Osteoblast (primary cell): ENCODE measurements at regions not wholly inside any gene's neighbourhood (a gene's known extent, or its start where the extent isn't known, plus 50 kb on each side); places are given as distances from the start of the nearest gene placed in this dataset.

Experiments used
- DNase-seq: peaks from one replicate; pipeline ENCODE4 v3.0.0; 2011; ENCODE audit warnings: low spot score, mixed read lengths; ENCODE audit not compliant: insufficient read length; ENCODE audit errors: missing footprints
- H2AFZ ChIP-seq: 2 replicates; pipeline ENCODE4 v1.6.0; 2011; ENCODE audit warnings: mild to moderate bottlenecking, low read length
- H3K27ac ChIP-seq: 2 replicates; pipeline ENCODE4 v1.5.1; 2011; ENCODE audit warnings: mild to moderate bottlenecking, low read depth, low read length, moderate library complexity
- H3K27me3 ChIP-seq: 2 replicates; pipeline ENCODE4 v1.6.0; 2012; ENCODE audit warnings: mild to moderate bottlenecking, control low read depth, inconsistent platforms, low read length, moderate library complexity; ENCODE audit not compliant: insufficient read depth
- H3K36me3 ChIP-seq: 2 replicates; pipeline ENCODE4 v1.5.1; 2011; ENCODE audit warnings: mild to moderate bottlenecking, low read length, control low read depth, moderate library complexity; ENCODE audit not compliant: insufficient read depth
- H3K4me1 ChIP-seq: 2 replicates; pipeline ENCODE4 v1.5.1; 2011; ENCODE audit warnings: mild to moderate bottlenecking, low read length, control low read depth, moderate library complexity; ENCODE audit not compliant: insufficient read depth
- H3K4me2 ChIP-seq: 2 replicates; pipeline ENCODE4 v1.6.0; 2011; ENCODE audit warnings: mild to moderate bottlenecking, low read length; ENCODE audit not compliant: insufficient read depth
- H3K4me3 ChIP-seq: fragments of 200-600 bp; sonication (generic); 3 replicates; pipeline ENCODE4 v1.5.1; 2012; ENCODE audit warnings: mild to moderate bottlenecking, low read length, inconsistent platforms; ENCODE audit not compliant: insufficient read depth
- H3K79me2 ChIP-seq: 2 replicates; pipeline ENCODE4 v1.6.0; 2012; ENCODE audit warnings: mild to moderate bottlenecking, low read length, control low read depth, inconsistent platforms; ENCODE audit not compliant: insufficient read depth
- H3K9me3 ChIP-seq: 2 replicates; pipeline ENCODE4 v1.5.1; 2011; ENCODE audit warnings: low read depth, low read length, control low read depth
- H4K20me1 ChIP-seq: 2 replicates; pipeline ENCODE4 v1.6.0; 2012; ENCODE audit warnings: mild to moderate bottlenecking, low read length, control low read depth; ENCODE audit not compliant: insufficient read depth
- TF ChIP-seq, protein P1 (sequence below): IDR thresholded peaks from 2 replicates; pipeline ENCODE4 v1.5.1; 2011; ENCODE audit warnings: mild to moderate bottlenecking, low read depth, low read length, moderate library complexity; ENCODE audit errors: extremely low read depth

DNA sequence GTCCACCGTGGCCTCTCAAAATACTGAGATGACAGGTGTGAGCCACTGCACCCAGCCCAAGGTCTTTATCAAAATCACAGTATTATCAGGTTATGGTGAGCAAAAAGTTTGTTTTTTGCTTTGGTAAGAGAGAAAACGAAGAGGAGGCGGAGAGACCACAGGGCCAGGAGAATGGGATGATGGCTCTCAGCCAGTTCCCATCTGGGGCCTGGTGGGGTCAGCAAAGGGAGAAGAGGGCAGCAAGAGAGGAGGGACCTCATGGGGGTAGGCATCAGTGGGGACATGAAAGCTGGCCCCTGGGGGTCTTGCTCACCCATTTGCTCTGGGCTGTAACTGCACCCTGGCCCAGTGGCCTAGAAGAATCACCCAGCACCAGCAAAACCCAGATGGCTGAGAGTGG is 190.2 kb downstream of the SHANK2 start:
- Histone ChIP-seq H2AFZ (no peak overlapping the region), H3K27ac (no peak overlapping the region), H3K4me1 (no peaks in the 10 kb centered on the region), H3K4me2 (no peak overlapping the region), H3K79me2 (no peaks in the 10 kb centered on the region), H3K36me3 (no peaks in the 10 kb centered on the region), H3K27me3 (no peaks in the 10 kb centered on the region), H3K9me3 (no peaks in the 10 kb centered on the region), H4K20me1 (no peaks in the 10 kb centered on the region), H3K4me3 (no peak overlapping the region)
- DNase-seq: no peak
- TF ChIP-seq, protein P1, sequence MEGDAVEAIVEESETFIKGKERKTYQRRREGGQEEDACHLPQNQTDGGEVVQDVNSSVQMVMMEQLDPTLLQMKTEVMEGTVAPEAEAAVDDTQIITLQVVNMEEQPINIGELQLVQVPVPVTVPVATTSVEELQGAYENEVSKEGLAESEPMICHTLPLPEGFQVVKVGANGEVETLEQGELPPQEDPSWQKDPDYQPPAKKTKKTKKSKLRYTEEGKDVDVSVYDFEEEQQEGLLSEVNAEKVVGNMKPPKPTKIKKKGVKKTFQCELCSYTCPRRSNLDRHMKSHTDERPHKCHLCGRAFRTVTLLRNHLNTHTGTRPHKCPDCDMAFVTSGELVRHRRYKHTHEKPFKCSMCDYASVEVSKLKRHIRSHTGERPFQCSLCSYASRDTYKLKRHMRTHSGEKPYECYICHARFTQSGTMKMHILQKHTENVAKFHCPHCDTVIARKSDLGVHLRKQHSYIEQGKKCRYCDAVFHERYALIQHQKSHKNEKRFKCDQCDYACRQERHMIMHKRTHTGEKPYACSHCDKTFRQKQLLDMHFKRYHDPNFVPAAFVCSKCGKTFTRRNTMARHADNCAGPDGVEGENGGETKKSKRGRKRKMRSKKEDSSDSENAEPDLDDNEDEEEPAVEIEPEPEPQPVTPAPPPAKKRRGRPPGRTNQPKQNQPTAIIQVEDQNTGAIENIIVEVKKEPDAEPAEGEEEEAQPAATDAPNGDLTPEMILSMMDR: no peak

DNA sequence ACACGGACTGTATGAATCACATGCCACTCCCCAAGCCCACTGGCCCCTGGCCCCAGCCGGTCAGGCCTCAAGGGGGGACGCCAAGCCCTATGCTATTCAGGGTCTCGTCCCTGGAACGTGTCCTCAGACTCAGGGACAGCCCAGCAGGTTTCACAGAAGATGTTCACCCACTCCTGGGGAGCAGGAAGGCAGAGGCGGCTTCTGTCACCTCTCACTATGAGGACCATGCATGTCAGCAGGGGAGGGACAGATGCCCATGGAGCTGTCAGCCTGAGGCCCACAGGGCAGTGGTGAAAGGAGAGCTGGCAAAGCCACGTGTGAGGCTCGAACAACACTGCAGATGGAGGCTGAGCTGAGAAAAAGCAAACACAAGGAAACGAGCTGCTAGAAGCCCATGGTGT is 192.0 kb downstream of the SHANK2 start:
- Histone ChIP-seq H3K4me3 (no peak overlapping the region), H3K79me2 (no peaks in the 10 kb centered on the region), H2AFZ (no peak overlapping the region), H3K4me2 (no peak overlapping the region), H3K27me3 (no peaks in the 10 kb centered on the region), H3K9me3 (no peaks in the 10 kb centered on the region), H4K20me1 (no peaks in the 10 kb centered on the region), H3K36me3 (no peaks in the 10 kb centered on the region), H3K27ac (no peak overlapping the region), H3K4me1 (no peaks in the 10 kb centered on the region)
- DNase-seq: no peak
- TF ChIP-seq, protein P1: no peak

DNA sequence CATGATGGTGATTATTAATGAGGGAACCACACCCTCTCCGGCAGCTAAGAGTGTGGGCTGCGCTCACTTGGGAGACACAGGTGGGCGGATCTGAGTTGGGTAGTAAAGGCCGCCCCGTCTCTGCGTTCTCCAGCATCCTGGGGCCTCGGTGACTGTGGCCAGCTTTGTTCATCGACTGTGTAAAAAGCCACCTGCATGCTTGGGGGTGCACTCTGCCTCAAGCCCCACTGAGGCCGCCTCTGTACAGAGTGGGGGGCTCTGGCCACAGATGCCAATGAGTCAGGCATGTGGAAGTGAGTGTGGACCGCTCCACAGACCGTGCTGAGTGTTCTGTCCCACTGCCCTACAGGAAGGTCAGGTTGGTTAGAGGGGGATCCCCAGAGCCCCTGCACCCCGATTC is 192.7 kb downstream of the SHANK2 start:
- Histone ChIP-seq H2AFZ (no peak overlapping the region), H4K20me1 (no peaks in the 10 kb centered on the region), H3K36me3 (no peaks in the 10 kb centered on the region), H3K79me2 (no peaks in the 10 kb centered on the region), H3K4me3 (no peak overlapping the region), H3K4me1 (no peaks in the 10 kb centered on the region), H3K9me3 (no peaks in the 10 kb centered on the region), H3K27me3 (no peaks in the 10 kb centered on the region), H3K27ac (no peak overlapping the region), H3K4me2 (no peak overlapping the region)
- DNase-seq: no peak
- TF ChIP-seq, protein P1: no peak

DNA sequence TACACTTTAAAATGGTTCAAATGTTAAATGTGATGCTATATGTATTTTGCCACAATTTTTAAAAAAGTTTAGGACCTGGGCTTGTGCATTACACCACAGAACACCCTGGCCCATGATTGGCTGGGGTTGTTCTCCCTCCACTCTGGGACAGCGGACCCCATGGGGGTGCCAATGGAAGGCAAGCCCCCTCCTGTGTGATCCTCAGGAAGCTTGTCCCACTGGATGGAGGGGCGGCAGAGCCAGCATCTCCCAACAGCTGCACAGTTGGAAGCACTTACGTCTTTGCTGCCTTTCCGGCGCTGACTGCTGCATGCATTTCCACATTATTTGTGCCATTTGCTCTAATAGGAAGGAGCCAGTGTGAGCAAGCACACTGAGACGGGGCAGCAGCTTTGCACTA is 196.5 kb downstream of the SHANK2 start:
- no peak for DNase-seq
- no peaks in the 10 kb centered on the region for H3K9me3 ChIP-seq
- no peak overlapping the region for H3K4me2 ChIP-seq
- no peak overlapping the region for H3K4me3 ChIP-seq
- H3K27ac ChIP-seq: no peak overlapping the region
- H3K27me3 ChIP-seq: no peaks in the 10 kb centered on the region
- H3K36me3 ChIP-seq: no peaks in the 10 kb centered on the region
- TF ChIP-seq, protein P1: no peak
- H3K79me2 ChIP-seq: no peaks in the 10 kb centered on the region
- H3K4me1 ChIP-seq: no peaks in the 10 kb centered on the region
- H2AFZ ChIP-seq: no peak overlapping the region
- no peaks in the 10 kb centered on the region for H4K20me1 ChIP-seq
